CD8-positive, alpha-beta memory T cell (primary cell): ENCODE measurements at regions not wholly inside any gene's neighbourhood (a gene's known extent, or its start where the extent isn't known, plus 50 kb on each side); places are given as distances from the start of the nearest gene placed in this dataset.

Source experiments
- CTCF ChIA-PET: fragments of 350-600 bp; sonication (Branson Sonifier 250); formaldehyde crosslinking; loops from one replicate; lab custom pipeline; 2021; ENCODE audit warnings: antibody characterized with exemption; lab: Charles Lee
- POLR2A ChIA-PET: fragments of 350-600 bp; sonication (Branson Sonifier 250); formaldehyde crosslinking; loops from one replicate; lab custom pipeline; 2021; ENCODE audit warnings: antibody characterized with exemption; lab: Charles Lee
- DNase-seq, 5 donors: peaks; one replicate each; pipeline versions ENCODE4 v3.0.0 to v3.0.0-alpha.2; 2020 to 2022; ENCODE audit warnings: mixed read lengths in 1 of 5
- H3K27ac ChIP-seq: one replicate; pipeline ENCODE4 v1.7.0; 2013; ENCODE audit warnings: low read depth, mild to moderate bottlenecking, low read length, moderate library complexity
- H3K27me3 ChIP-seq: 2 replicates; pipeline ENCODE4 v1.7.0; 2013; ENCODE audit warnings: low read length, mild to moderate bottlenecking; ENCODE audit not compliant: insufficient read depth, poor library complexity, severe bottlenecking
- H3K36me3 ChIP-seq: 2 replicates; pipeline ENCODE4 v1.7.0; 2013; ENCODE audit warnings: mild to moderate bottlenecking, low read length, moderate library complexity; ENCODE audit not compliant: insufficient read depth
- H3K4me1 ChIP-seq: 2 replicates; pipeline ENCODE4 v1.7.0; 2013; ENCODE audit warnings: mild to moderate bottlenecking, low read length, moderate library complexity; ENCODE audit not compliant: insufficient read depth
- H3K4me3 ChIP-seq: 2 replicates; pipeline ENCODE4 v1.7.0; 2013; ENCODE audit warnings: mild to moderate bottlenecking, low read length
- H3K9me3 ChIP-seq: 2 replicates; pipeline ENCODE4 v1.7.0; 2013; ENCODE audit warnings: mild to moderate bottlenecking, low read length
- H3K27ac Mint-ChIP-seq, 8 donors: one replicate each; pipeline ENCODE4 v1.8.0; 2020 to 2021; ENCODE audit warnings: mixed read lengths in 8 of 8, mild to moderate bottlenecking in 6 of 8, inconsistent platforms in 3 of 8, moderate library complexity in 3 of 8
- H3K27me3 Mint-ChIP-seq, 2 donors: one replicate each; pipeline ENCODE4 v1.8.0; 2020 to 2021; ENCODE audit warnings: mixed read lengths in 2 of 2, mild to moderate bottlenecking in 1 of 2, moderate library complexity in 1 of 2
- H3K36me3 Mint-ChIP-seq, 3 donors: one replicate each; pipeline ENCODE4 v1.8.0; 2020 to 2021; ENCODE audit warnings: mixed read lengths in 3 of 3, inconsistent platforms in 1 of 3, mild to moderate bottlenecking in 1 of 3
- H3K4me1 Mint-ChIP-seq, 3 donors: one replicate each; pipeline ENCODE4 v1.8.0; 2020 to 2021; ENCODE audit warnings: mixed read lengths in 3 of 3, inconsistent platforms in 1 of 3, mild to moderate bottlenecking in 1 of 3
- H3K4me3 Mint-ChIP-seq, 7 donors: one replicate each; pipeline ENCODE4 v1.8.0; 2020 to 2021; ENCODE audit warnings: mixed read lengths in 7 of 7, mild to moderate bottlenecking in 6 of 7, moderate library complexity in 4 of 7, inconsistent platforms in 2 of 7
- H3K9me3 Mint-ChIP-seq, 5 donors: one replicate each; pipeline ENCODE4 v1.8.0; 2020 to 2022; ENCODE audit warnings: mixed read lengths in 5 of 5, mild to moderate bottlenecking in 3 of 5, moderate library complexity in 2 of 5, inconsistent platforms in 1 of 5

DNA sequence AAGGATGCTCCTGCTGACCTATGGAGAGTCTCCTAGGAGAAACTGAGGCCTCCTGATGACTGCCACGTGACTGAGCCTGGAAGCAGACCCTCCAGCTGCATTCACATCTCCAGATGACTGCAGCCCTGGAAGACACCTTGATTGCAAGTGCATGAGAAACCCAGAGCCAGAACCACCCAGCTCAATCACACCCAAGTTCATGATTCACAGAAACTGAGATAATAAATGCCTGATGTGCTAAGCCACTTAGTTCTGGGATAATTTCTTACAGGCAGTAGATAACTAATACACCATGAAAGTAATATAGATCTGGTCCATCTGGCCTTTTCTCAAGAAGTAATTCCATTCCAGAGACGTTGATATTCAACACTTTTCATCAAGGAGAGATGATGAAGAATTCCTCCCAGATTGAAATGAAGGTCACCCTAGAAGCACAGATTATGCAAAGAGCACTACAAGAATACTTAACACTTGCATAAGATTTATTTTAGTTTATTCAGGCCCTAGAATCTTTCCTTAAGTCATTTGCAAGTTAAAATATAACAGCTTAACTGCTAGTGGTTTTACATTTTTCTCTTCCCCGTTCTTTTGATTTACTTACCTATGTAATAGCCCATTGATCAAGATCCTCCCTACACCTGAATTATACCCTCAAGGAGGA is 208.2 kb upstream of the INHBA start:
- no peak overlapping the region for H3K4me3 ChIP-seq
- peaks cover 0 to 3% (median 0%) of the 10 kb centered on the region in 5 donors for H3K9me3 Mint-ChIP-seq
- no peaks in the 10 kb centered on the region for H3K4me1 Mint-ChIP-seq
- DNase-seq, result no peak
- H3K27me3 Mint-ChIP-seq, result peaks cover 2 to 8% of the 10 kb centered on the region in 2 donors
- H3K4me1 ChIP-seq, result no peaks in the 10 kb centered on the region
- H3K4me3 Mint-ChIP-seq, result no peak overlapping the region
- ChIA-PET POLR2A (no interaction called here), CTCF (no interaction called here)
- H3K27me3 ChIP-seq, result no peaks in the 10 kb centered on the region
- no peak overlapping the region for H3K27ac Mint-ChIP-seq
- H3K27ac ChIP-seq, result no peak overlapping the region
- H3K36me3 ChIP-seq, result no peaks in the 10 kb centered on the region
- no peaks in the 10 kb centered on the region for H3K9me3 ChIP-seq
- no peaks in the 10 kb centered on the region for H3K36me3 Mint-ChIP-seq

DNA sequence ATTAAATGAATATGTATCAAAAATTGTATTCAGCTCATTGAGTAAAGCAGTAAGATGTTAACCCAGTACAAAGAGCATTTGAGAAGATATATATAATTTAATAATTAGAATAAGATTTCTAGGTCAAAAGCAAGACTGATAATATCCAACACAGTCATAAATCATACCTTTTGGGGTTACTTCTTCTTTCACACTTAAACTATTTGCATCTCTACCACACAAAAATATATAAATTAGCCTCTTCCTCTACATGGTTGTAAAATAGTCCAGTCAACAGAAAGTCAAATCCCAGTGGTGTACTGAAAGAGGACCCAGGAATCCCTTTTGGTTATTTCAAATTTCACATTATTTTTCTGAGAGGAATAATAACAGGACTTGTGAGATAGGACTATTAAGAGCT is 204.6 kb upstream of the INHBA start:
- Histone ChIP-seq H3K4me1 (no peaks in the 10 kb centered on the region), H3K36me3 (no peaks in the 10 kb centered on the region), H3K9me3 (no peaks in the 10 kb centered on the region), H3K27ac (no peak overlapping the region), H3K4me3 (no peak overlapping the region), H3K27me3 (no peaks in the 10 kb centered on the region)
- Mint-ChIP-seq H3K4me1 (no peaks in the 10 kb centered on the region), H3K27me3 (peaks cover 4 to 8% of the 10 kb centered on the region in 2 donors), H3K4me3 (no peak overlapping the region), H3K27ac (no peak overlapping the region), H3K9me3 (peaks cover 0 to 9% (median 4%) of the 10 kb centered on the region in 5 donors), H3K36me3 (no peaks in the 10 kb centered on the region)
- ChIA-PET CTCF (no interaction called here), POLR2A (no interaction called here)
- no peak for DNase-seq

DNA sequence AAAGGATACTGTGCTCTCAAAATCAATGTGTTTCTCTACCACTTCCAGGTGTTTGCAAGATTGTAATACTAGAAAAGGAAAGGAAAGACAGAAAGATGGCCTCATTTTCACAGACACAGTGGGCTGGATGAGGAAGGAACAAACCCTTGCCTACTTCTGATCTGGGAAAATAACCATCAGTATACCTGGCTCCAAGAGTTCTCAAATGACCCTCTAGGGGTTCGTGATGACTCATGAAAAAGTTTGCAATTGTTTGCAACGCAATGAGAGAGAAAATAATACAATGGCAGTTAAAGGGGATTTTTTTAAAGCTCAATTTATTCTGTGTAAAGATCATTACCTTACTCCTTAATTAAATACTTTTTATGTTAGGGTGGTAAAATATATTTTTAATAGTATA is 197.6 kb upstream of the INHBA start:
- Histone ChIP-seq H3K4me1 (no peaks in the 10 kb centered on the region), H3K27me3 (no peaks in the 10 kb centered on the region), H3K27ac (no peak overlapping the region), H3K36me3 (no peaks in the 10 kb centered on the region), H3K4me3 (no peak overlapping the region), H3K9me3 (no peaks in the 10 kb centered on the region)
- ChIA-PET POLR2A (no interaction called here), CTCF (no interaction called here)
- Mint-ChIP-seq H3K36me3 (no peaks in the 10 kb centered on the region), H3K27me3 (peaks cover 6 to 24% of the 10 kb centered on the region in 2 donors), H3K4me3 (no peak overlapping the region), H3K9me3 (peaks cover 0 to 7% (median 4%) of the 10 kb centered on the region in 5 donors), H3K4me1 (no peaks in the 10 kb centered on the region), H3K27ac (no peak overlapping the region)
- DNase-seq, result no peak

DNA sequence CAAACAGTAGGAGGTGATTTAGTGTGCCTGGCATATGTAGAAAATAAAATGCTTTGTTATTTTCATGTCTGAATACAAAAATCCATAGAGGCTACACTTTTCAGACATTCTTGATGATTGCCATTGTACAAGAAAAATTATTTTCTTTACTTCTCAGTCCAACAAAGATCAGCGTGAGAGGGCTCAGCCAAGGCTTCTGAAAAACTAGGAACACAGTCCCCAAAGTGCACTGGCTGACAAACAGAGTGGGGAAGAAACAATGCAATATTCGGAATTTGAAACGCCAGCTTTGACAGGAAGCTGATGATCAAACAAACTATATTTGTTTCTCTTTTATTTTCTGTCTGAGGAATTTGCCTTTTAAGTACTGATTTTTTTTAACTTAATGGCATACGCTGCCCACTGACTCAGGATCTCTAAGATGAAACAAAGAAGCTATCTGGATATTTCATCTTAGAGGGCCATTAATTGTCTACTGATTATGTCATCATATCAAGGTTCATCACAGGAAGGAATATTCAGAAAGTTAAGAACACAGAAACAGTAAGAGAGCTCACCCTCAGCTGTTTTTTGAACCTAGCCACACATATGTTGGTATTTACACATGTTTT is 197.0 kb upstream of the INHBA start:
- Histone ChIP-seq H3K4me1 (no peaks in the 10 kb centered on the region), H3K9me3 (no peaks in the 10 kb centered on the region), H3K4me3 (no peak overlapping the region), H3K27ac (no peak overlapping the region), H3K27me3 (no peaks in the 10 kb centered on the region), H3K36me3 (no peaks in the 10 kb centered on the region)
- H3K4me3 Mint-ChIP-seq, result no peak overlapping the region
- no peak overlapping the region for H3K27ac Mint-ChIP-seq
- POLR2A ChIA-PET, result no interaction called here
- no peaks in the 10 kb centered on the region for H3K4me1 Mint-ChIP-seq
- H3K27me3 Mint-ChIP-seq, result peaks cover 6 to 24% of the 10 kb centered on the region in 2 donors
- CTCF ChIA-PET, result no interaction called here
- H3K9me3 Mint-ChIP-seq, result peaks cover 0 to 6% (median 4%) of the 10 kb centered on the region in 5 donors
- no peaks in the 10 kb centered on the region for H3K36me3 Mint-ChIP-seq
- DNase-seq, result no peak

DNA sequence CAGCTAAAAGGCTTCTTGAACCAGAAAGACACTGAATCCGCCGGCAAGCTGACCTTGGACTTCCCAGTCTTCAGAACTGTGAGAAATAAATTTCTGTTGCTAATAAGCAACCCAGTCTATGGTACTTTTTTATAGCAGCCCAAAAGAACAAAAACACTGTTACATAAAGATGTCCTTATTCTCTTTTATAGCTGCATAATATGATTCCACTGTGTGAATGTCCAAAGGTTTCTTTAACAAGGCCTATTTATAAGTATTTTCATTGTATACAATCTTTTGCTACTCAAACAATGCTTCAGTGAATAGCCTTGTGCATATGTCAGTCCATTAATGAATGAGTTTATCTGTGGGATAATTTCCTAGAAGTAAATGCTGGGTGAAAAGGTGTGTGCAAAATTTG is 190.8 kb upstream of the INHBA start:
- CTCF ChIA-PET, result no interaction called here
- no peaks in the 10 kb centered on the region for H3K36me3 ChIP-seq
- Mint-ChIP-seq H3K27ac (no peak overlapping the region), H3K36me3 (no peaks in the 10 kb centered on the region), H3K4me3 (no peak overlapping the region), H3K27me3 (peaks cover 2 to 18% of the 10 kb centered on the region in 2 donors), H3K9me3 (no peaks in the 10 kb centered on the region), H3K4me1 (peaks cover 0 to 5% (median 0%) of the 10 kb centered on the region in 3 donors)
- H3K9me3 ChIP-seq, result no peaks in the 10 kb centered on the region
- H3K4me3 ChIP-seq, result no peak overlapping the region
- H3K27ac ChIP-seq, result no peak overlapping the region
- H3K27me3 ChIP-seq, result no peaks in the 10 kb centered on the region
- POLR2A ChIA-PET, result no interaction called here
- no peaks in the 10 kb centered on the region for H3K4me1 ChIP-seq
- no peak for DNase-seq

DNA sequence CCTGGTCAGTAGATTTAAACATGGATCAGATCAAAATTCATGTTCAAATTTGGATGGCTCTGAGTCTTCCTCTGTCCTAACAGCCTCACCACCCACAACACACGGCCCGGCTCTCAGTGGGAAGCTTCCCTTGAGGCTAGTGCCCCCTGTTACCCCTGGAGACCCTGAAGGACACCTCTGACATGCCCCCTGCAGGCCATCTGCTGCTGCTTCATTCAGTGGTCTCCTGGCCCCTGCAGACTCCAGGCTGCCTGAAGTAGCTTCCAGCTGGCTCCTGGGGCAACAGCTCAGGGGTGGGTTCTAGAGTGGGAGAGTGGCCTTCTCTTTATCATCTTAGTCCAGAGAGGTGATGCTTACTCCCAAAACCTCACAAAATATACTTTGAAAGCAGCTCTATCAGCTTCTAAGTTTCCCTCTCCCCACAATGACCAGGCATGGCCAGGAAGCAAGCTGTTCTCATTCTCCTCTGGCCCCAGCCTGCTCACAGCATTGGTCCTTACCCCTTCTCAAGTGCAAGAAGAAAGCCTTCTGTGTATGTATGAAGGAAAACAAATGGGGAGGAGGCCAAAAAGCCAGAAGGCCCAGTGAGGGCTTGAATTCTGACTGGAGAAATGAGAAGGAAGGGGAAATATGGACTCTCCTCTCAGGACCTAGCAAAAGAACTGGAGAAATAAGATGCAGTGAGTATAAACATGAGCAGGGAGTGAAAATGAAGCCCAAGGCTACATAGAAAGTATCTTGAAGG is 189.6 kb upstream of the INHBA start:
- Mint-ChIP-seq H3K27ac (no peak overlapping the region), H3K9me3 (no peaks in the 10 kb centered on the region), H3K27me3 (peaks cover under 1 to 15% of the 10 kb centered on the region in 2 donors), H3K36me3 (no peaks in the 10 kb centered on the region), H3K4me3 (no peak overlapping the region), H3K4me1 (peaks cover 0 to 5% (median 0%) of the 10 kb centered on the region in 3 donors)
- no peak for DNase-seq
- no peaks in the 10 kb centered on the region for H3K36me3 ChIP-seq
- H3K9me3 ChIP-seq, result no peaks in the 10 kb centered on the region
- POLR2A ChIA-PET, result no interaction called here
- H3K4me1 ChIP-seq, result no peaks in the 10 kb centered on the region
- no peak overlapping the region for H3K4me3 ChIP-seq
- no peaks in the 10 kb centered on the region for H3K27me3 ChIP-seq
- no peak overlapping the region for H3K27ac ChIP-seq
- CTCF ChIA-PET, result no interaction called here

DNA sequence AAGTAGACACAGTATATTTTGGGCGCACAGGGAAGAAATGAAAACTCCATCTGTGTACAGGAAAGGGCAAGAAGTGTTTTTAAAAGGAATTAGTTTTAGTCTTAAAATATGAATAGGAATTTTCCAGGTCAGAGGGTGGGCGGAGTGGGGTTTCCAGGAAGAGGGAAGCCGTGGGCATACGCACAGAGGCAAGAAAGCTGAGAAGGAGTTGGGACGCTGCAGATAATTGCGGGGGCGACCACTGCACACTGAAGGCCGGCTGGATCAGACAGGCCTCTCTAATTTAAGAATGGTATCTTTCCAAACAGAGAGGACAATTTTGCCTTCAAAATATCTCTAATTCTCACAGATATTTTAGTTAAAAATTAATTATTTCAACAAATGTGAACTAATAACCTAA is 189.1 kb upstream of the INHBA start:
- Histone ChIP-seq H3K4me3 (no peak overlapping the region), H3K9me3 (no peaks in the 10 kb centered on the region), H3K27ac (no peak overlapping the region), H3K27me3 (no peaks in the 10 kb centered on the region), H3K4me1 (no peaks in the 10 kb centered on the region), H3K36me3 (no peaks in the 10 kb centered on the region)
- CTCF ChIA-PET, result no interaction called here
- H3K9me3 Mint-ChIP-seq, result no peaks in the 10 kb centered on the region
- peaks cover 0 to 5% (median 0%) of the 10 kb centered on the region in 3 donors for H3K4me1 Mint-ChIP-seq
- POLR2A ChIA-PET, result no interaction called here
- no peak overlapping the region for H3K27ac Mint-ChIP-seq
- no peak for DNase-seq
- no peaks in the 10 kb centered on the region for H3K36me3 Mint-ChIP-seq
- H3K27me3 Mint-ChIP-seq, result peaks cover 0 to 11% of the 10 kb centered on the region in 2 donors
- H3K4me3 Mint-ChIP-seq, result no peak overlapping the region

DNA sequence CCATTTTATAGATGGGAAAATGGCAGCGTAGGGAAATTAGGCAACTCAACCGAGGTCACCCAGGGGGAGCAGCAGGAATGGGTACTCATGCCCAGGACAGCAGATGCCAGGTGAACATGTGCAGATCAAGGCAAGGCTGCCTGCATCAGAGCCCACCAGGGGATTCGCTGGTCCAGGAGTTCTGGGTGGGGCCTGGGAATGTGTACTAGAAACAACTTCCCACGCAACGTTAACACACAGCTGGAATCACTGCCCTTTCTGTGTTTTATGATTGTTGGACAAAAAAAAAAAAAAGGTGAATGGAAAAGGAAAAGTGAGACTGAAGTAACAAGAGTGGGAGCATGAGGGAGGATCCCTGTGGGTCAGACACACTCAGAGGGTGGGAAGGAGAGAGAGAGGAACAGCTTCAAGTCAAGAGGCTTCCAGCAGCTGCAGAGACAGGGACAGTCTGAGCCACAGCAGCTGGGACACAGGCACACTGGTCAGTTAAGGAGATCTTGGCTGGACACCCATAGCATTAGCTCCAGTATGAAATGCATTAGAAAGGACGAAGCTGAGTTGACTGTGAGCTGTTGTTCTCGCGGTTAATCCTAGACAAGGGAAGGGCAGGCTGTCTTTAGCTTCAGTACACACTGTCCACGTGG is 187.9 kb upstream of the INHBA start:
- Mint-ChIP-seq H3K9me3 (no peaks in the 10 kb centered on the region), H3K36me3 (no peaks in the 10 kb centered on the region), H3K4me1 (peaks cover 0 to 5% (median 0%) of the 10 kb centered on the region in 3 donors), H3K4me3 (no peak overlapping the region), H3K27ac (no peak overlapping the region), H3K27me3 (peaks cover 0 to 1% of the 10 kb centered on the region in 2 donors)
- Histone ChIP-seq H3K27ac (no peak overlapping the region), H3K4me1 (no peaks in the 10 kb centered on the region), H3K36me3 (no peaks in the 10 kb centered on the region), H3K27me3 (no peaks in the 10 kb centered on the region), H3K9me3 (no peaks in the 10 kb centered on the region), H3K4me3 (no peak overlapping the region)
- ChIA-PET POLR2A (no interaction called here), CTCF (no interaction called here)
- no peak for DNase-seq
